ENCODE measurements at regions not wholly inside any gene's neighbourhood (a gene's known extent, or its start where the extent isn't known, plus 50 kb on each side); places are given as distances from the start of the nearest gene placed in this dataset.

DNA sequence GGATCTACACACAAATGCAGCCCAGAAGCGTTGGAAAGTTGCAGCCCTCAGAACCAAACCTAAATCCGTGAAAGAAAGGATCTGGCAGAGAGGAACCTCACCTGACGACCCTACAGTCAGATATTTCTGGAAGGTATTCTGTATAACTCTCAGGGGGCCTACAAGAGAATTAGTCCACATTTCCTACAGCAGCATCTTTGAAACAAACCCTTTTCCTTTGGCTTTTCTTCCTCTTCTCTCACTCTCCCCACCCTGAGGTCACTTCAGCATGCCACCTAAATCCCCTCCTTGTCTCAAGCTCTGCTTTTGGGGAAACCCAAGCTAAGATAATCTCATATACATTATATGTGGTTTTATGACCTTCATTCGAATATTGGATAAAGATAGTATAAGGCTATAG is 719.0 kb upstream of the MIR17HG start:
- no TSS peak for BruUV-seq (replicated peaks)
- no peak overlapping the region for H3K9ac ChIP-seq (ENCODE audit: insufficient read depth in 1 of 2, low read depth in 2 of 2, low read length in 2 of 2)
- POLR2A ChIA-PET = interaction anchor here (1.0 kb wide), 1 partner anchor 38 kb away, joined by 3 read pairs; no protein-coding TSS in a partner anchor
- CTCF ChIA-PET (ENCODE audit: low intra/inter-chr PET ratio) = no interaction called here
- no peaks in the 10 kb centered on the region for H3K27me3 ChIP-seq (ENCODE audit: control insufficient read depth in 2 of 2, insufficient read depth in 2 of 2, low read length in 2 of 2)
- H3K9me3 ChIP-seq (replicated peaks; ENCODE audit: control insufficient read depth, insufficient read depth, low read depth, low read length) = 0 out of 2 replicates have a peak, but pooled peaks cover 7% of the 10 kb centered on the region
- ATAC-seq = no peak
- no peaks in the 10 kb centered on the region for H3K4me1 ChIP-seq (replicated peaks in 1 of 2; ENCODE audit: control insufficient read depth in 2 of 2, insufficient read depth in 2 of 2, low read length in 2 of 2)
- FAIRE-seq = no peak
- H3K27ac ChIP-seq (ENCODE audit: extremely low read depth, low read depth, low read length) = no peak overlapping the region
- H3K4me2 ChIP-seq (ENCODE audit: insufficient read depth, low read length) = no peak overlapping the region
- intact Hi-C loops (cut with micrococcal nuclease) = no loop called here
- H3K9me1 ChIP-seq (ENCODE audit: control insufficient read depth, insufficient read depth, low read length) = no peaks in the 10 kb centered on the region
- under 1% methylated on average over 4 of the region's 4 CpGs for WGBS (ENCODE audit: insufficient coverage, low coverage, missing lambda C conversion rate)
- in situ Hi-C loops (cut with MboI) = no loop called here
- no peaks in the 10 kb centered on the region for H3K79me2 ChIP-seq (ENCODE audit: control insufficient read depth, insufficient read depth, low read length)
- no peak overlapping the region for H3K4me3 ChIP-seq
- TF ChIP-seq RFX7 (CRISPR knock-in tag; IDR thresholded peaks at IDR 0.05) (0 out of 2 replicates have a peak, but pooled peaks have one; percentile 52), HNRNPH1 (optimal IDR thresholded peaks at IDR 0.05; ENCODE audit: low read depth, low read length) (no peak), CHD1 (IDR thresholded peaks at IDR 0.05; ENCODE audit: low read length) (no peak), CREBBP (IDR thresholded peaks at IDR 0.05; ENCODE audit: low read depth, low read length) (no peak), ZNF124 (CRISPR knock-in tag; IDR thresholded peaks at IDR 0.05) (no peak), FOXJ3 (CRISPR knock-in tag; IDR thresholded peaks at IDR 0.05) (peak; percentile 68; the same call in 1 of the 2 replicates), ZNF436 (CRISPR knock-in tag; IDR thresholded peaks at IDR 0.05) (no peak), ZNF12 (CRISPR knock-in tag; IDR thresholded peaks at IDR 0.05) (no peak), MED1 (CRISPR knock-in tag; IDR thresholded peaks at IDR 0.05; ENCODE audit: borderline replicate concordance) (no peak), MCM7 (IDR thresholded peaks at IDR 0.05) (0 out of 4 replicates have a peak, but pooled peaks of 1 of the 2 experiments have one; percentile 54), RNF2 (IDR thresholded peaks at IDR 0.05) (no peak), RB1 (IDR thresholded peaks at IDR 0.05; ENCODE audit: low read depth) (no peak), TARDBP (IDR thresholded peaks at IDR 0.05) (no peak), ZNF184 (CRISPR knock-in tag; IDR thresholded peaks at IDR 0.05) (0 out of 2 replicates have a peak, but pooled peaks have one; percentile 20)
- TF ChIP-seq, protein P1, sequence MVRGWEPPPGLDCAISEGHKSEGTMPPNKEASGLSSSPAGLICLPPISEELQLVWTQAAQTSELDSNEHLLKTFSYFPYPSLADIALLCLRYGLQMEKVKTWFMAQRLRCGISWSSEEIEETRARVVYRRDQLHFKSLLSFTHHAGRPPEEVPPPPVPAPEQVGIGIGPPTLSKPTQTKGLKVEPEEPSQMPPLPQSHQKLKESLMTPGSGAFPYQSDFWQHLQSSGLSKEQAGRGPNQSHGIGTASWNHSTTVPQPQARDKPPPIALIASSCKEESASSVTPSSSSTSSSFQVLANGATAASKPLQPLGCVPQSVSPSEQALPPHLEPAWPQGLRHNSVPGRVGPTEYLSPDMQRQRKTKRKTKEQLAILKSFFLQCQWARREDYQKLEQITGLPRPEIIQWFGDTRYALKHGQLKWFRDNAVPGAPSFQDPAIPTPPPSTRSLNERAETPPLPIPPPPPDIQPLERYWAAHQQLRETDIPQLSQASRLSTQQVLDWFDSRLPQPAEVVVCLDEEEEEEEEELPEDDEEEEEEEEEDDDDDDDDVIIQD (CRISPR knock-in tag; IDR thresholded peaks at IDR 0.05) = no peak
- TF ChIP-seq, protein P2, sequence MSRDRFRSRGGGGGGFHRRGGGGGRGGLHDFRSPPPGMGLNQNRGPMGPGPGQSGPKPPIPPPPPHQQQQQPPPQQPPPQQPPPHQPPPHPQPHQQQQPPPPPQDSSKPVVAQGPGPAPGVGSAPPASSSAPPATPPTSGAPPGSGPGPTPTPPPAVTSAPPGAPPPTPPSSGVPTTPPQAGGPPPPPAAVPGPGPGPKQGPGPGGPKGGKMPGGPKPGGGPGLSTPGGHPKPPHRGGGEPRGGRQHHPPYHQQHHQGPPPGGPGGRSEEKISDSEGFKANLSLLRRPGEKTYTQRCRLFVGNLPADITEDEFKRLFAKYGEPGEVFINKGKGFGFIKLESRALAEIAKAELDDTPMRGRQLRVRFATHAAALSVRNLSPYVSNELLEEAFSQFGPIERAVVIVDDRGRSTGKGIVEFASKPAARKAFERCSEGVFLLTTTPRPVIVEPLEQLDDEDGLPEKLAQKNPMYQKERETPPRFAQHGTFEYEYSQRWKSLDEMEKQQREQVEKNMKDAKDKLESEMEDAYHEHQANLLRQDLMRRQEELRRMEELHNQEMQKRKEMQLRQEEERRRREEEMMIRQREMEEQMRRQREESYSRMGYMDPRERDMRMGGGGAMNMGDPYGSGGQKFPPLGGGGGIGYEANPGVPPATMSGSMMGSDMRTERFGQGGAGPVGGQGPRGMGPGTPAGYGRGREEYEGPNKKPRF (IDR thresholded peaks at IDR 0.05; ENCODE audit: low read depth, low read length) = no peak
- no peaks in the 10 kb centered on the region for H4K20me1 ChIP-seq (replicated peaks; ENCODE audit: control insufficient read depth, insufficient read depth, low read length)
- DNase-seq (ENCODE audit: extremely low read depth in 1 of 4, low spot score in 3 of 4) = no peak
- H3K36me3 ChIP-seq (ENCODE audit: control insufficient read depth, insufficient read depth, low read length) = no peaks in the 10 kb centered on the region
- H2AFZ ChIP-seq (ENCODE audit: low read depth, low read length) = no peak overlapping the region

Data from K562 (cell line).